Fibroblast of the conjunctiva (primary cell): ENCODE measurements at regions not wholly inside any gene's neighbourhood (a gene's known extent, or its start where the extent isn't known, plus 50 kb on each side); places are given as distances from the start of the nearest gene placed in this dataset.
"Not testable (repeated sequence)": the region's sequence is repeated elsewhere in the genome, so short reads cannot be mapped to it uniquely, and the experiment has no call there.

Experiments
- DNase-seq: peaks from one replicate; pipeline ENCODE4 v3.0.0-alpha.2; 2010; ENCODE audit warnings: low read depth

GRCh38 chr11:110873975-110874374 is 161.7 kb upstream of the ARHGAP20 start:
- no peak for DNase-seq

- no peak for DNase-seq
Observed at GRCh38 chr11:110870816-110871522, 158.7 kb upstream of the ARHGAP20 start.

GRCh38 chr11:110867951-110868350 is 155.7 kb upstream of the ARHGAP20 start:
- DNase-seq = no peak

- DNase-seq = no peak
Observed at GRCh38 chr11:110866081-110866480, 153.8 kb upstream of the ARHGAP20 start.

GRCh38 chr11:110862407-110862806 is 150.2 kb upstream of the ARHGAP20 start:
- no peak for DNase-seq

GRCh38 chr11:110860461-110860860 is 148.2 kb upstream of the ARHGAP20 start:
- DNase-seq = no peak

- DNase-seq = no peak
Observed at GRCh38 chr11:110859998-110860397, 147.8 kb upstream of the ARHGAP20 start.

- DNase-seq = no peak
Observed at GRCh38 chr11:110859240-110859840, 147.1 kb upstream of the ARHGAP20 start.

GRCh38 chr11:110858547-110858921 is 146.3 kb upstream of the ARHGAP20 start:
- DNase-seq = no peak

- peak; percentile 88 for DNase-seq
Observed at GRCh38 chr11:110857892-110858546, 145.8 kb upstream of the ARHGAP20 start.

GRCh38 chr11:110856996-110857812 is 145.0 kb upstream of the ARHGAP20 start:
- DNase-seq = no peak

- DNase-seq = no peak
Observed at GRCh38 chr11:110856340-110856739, 144.1 kb upstream of the ARHGAP20 start.

- peak; percentile 59 for DNase-seq
Observed at GRCh38 chr11:110855191-110855590, 143.0 kb upstream of the ARHGAP20 start.

- no peak for DNase-seq
Observed at GRCh38 chr11:110852921-110853490, 140.8 kb upstream of the ARHGAP20 start.

- DNase-seq = no peak
Observed at GRCh38 chr11:110850846-110851245, 138.6 kb upstream of the ARHGAP20 start.

GRCh38 chr11:110843053-110843452 is 130.8 kb upstream of the ARHGAP20 start:
- not testable (repeated sequence) for DNase-seq

- no peak for DNase-seq
Observed at GRCh38 chr11:110838808-110839207, 126.6 kb upstream of the ARHGAP20 start.

GRCh38 chr11:110837603-110838002 is 125.4 kb upstream of the ARHGAP20 start:
- DNase-seq = no peak

- DNase-seq = no peak
Observed at GRCh38 chr11:110835106-110835505, 122.9 kb upstream of the ARHGAP20 start.

- peak; percentile 20 for DNase-seq
Observed at GRCh38 chr11:110833033-110833484, 120.8 kb upstream of the ARHGAP20 start.

GRCh38 chr11:110832539-110832938 is 120.3 kb upstream of the ARHGAP20 start:
- no peak for DNase-seq

- no peak for DNase-seq
Observed at GRCh38 chr11:110832080-110832479, 119.8 kb upstream of the ARHGAP20 start.
